HFF-Myc (cell line): ENCODE measurements at regions not wholly inside any gene's neighbourhood (a gene's known extent, or its start where the extent isn't known, plus 50 kb on each side); places are given as distances from the start of the nearest gene placed in this dataset.

Experiments
- DNase-seq: peaks from one replicate; pipeline ENCODE4 v3.0.0-alpha.2; 2011; ENCODE audit warnings: low read depth; ENCODE audit errors: extremely low read depth
- H3K4me3 ChIP-seq: replicated peaks from 2 replicates; pipeline ENCODE4 v1.5.1; 2011; ENCODE audit warnings: low read depth, mild to moderate bottlenecking, control low read depth, low read length
- CTCF ChIP-seq: IDR thresholded peaks from 2 replicates; pipeline ENCODE4 v1.5.1; 2012; ENCODE audit warnings: mild to moderate bottlenecking, low read depth, low read length, control low read depth; ENCODE audit errors: missing control alignments

- no peak for TF ChIP-seq CTCF
- no peak for DNase-seq
- H3K4me3 ChIP-seq = no peak overlapping the region
Observed at GRCh38 chr16:60821661-60822060, 1214.6 kb downstream of the CDH8 start.

GRCh38 chr16:60820361-60820760 lies 1215.9 kb downstream of the CDH8 start:
- DNase-seq = no peak
- H3K4me3 ChIP-seq = no peak overlapping the region
- no peak for TF ChIP-seq CTCF

- no peak for TF ChIP-seq CTCF
- H3K4me3 ChIP-seq = no peak overlapping the region
- no peak for DNase-seq
Observed at GRCh38 chr16:60818465-60818864, 1217.8 kb downstream of the CDH8 start.

- DNase-seq = no peak
- no peak for TF ChIP-seq CTCF
- no peak overlapping the region for H3K4me3 ChIP-seq
Observed at GRCh38 chr16:60816461-60816860, 1219.8 kb downstream of the CDH8 start.

GRCh38 chr16:60815865-60816264 lies 1220.4 kb downstream of the CDH8 start:
- DNase-seq = no peak
- TF ChIP-seq CTCF = no peak
- no peak overlapping the region for H3K4me3 ChIP-seq

GRCh38 chr16:60815033-60815432 lies 1221.2 kb downstream of the CDH8 start:
- TF ChIP-seq CTCF = no peak
- DNase-seq = no peak
- no peak overlapping the region for H3K4me3 ChIP-seq

GRCh38 chr16:60811657-60812056 lies 1224.6 kb downstream of the CDH8 start:
- DNase-seq = no peak
- no peak overlapping the region for H3K4me3 ChIP-seq
- TF ChIP-seq CTCF = no peak
